ENCODE measurements at regions not wholly inside any gene's neighbourhood (a gene's known extent, or its start where the extent isn't known, plus 50 kb on each side); places are given as distances from the start of the nearest gene placed in this dataset.

- Histone ChIP-seq H3K27ac (no peak overlapping the region), H3K4me3 (no peak overlapping the region), H3K27me3 (no peaks in the 10 kb centered on the region), H3K9me3 (no peaks in the 10 kb centered on the region), H3K36me3 (no peaks in the 10 kb centered on the region), H3K4me1 (no peaks in the 10 kb centered on the region)
- DNase-seq, result no peak
- TF ChIP-seq CTCF (IDR thresholded peaks at IDR 0.05) (no peak), POLR2A (IDR thresholded peaks at IDR 0.05) (no peak)
Observed at GRCh38 chr14:57022608-57023007, 212.3 kb upstream of the OTX2 start.

- Histone ChIP-seq H3K9me3 (no peaks in the 10 kb centered on the region), H3K4me3 (no peak overlapping the region), H3K4me1 (no peaks in the 10 kb centered on the region), H3K27ac (no peak overlapping the region), H3K36me3 (no peaks in the 10 kb centered on the region), H3K27me3 (no peaks in the 10 kb centered on the region)
- no peak for DNase-seq
- TF ChIP-seq CTCF (IDR thresholded peaks at IDR 0.05), result no peak
- no peak for TF ChIP-seq POLR2A (IDR thresholded peaks at IDR 0.05)
Observed at GRCh38 chr14:57018065-57018464, 207.8 kb upstream of the OTX2 start.

- Histone ChIP-seq H3K4me3 (no peak overlapping the region), H3K27me3 (no peaks in the 10 kb centered on the region), H3K36me3 (no peaks in the 10 kb centered on the region), H3K27ac (no peak overlapping the region), H3K4me1 (no peaks in the 10 kb centered on the region), H3K9me3 (no peaks in the 10 kb centered on the region)
- TF ChIP-seq CTCF (IDR thresholded peaks at IDR 0.05), result no peak
- TF ChIP-seq POLR2A (IDR thresholded peaks at IDR 0.05), result no peak
- DNase-seq, result no peak
Observed at GRCh38 chr14:57013987-57014386, 203.7 kb upstream of the OTX2 start.

GRCh38 chr14:57009585-57010515, 199.6 kb upstream of the OTX2 start:
- no peaks in the 10 kb centered on the region for H3K27me3 ChIP-seq
- H3K4me1 ChIP-seq, result no peaks in the 10 kb centered on the region
- DNase-seq, result no peak
- no peak overlapping the region for H3K27ac ChIP-seq
- H3K4me3 ChIP-seq, result no peak overlapping the region
- no peaks in the 10 kb centered on the region for H3K36me3 ChIP-seq
- TF ChIP-seq CTCF (IDR thresholded peaks at IDR 0.05) (no peak), POLR2A (IDR thresholded peaks at IDR 0.05) (no peak)
- H3K9me3 ChIP-seq, result no peaks in the 10 kb centered on the region

- Histone ChIP-seq H3K27me3 (no peaks in the 10 kb centered on the region), H3K4me1 (no peaks in the 10 kb centered on the region), H3K27ac (no peak overlapping the region), H3K9me3 (no peaks in the 10 kb centered on the region), H3K4me3 (no peak overlapping the region), H3K36me3 (no peaks in the 10 kb centered on the region)
- DNase-seq, result no peak
- TF ChIP-seq CTCF (IDR thresholded peaks at IDR 0.05), result no peak
- TF ChIP-seq POLR2A (IDR thresholded peaks at IDR 0.05), result no peak
Observed at GRCh38 chr14:57008534-57008933, 198.3 kb upstream of the OTX2 start.

Measured in Peyer's patch (tissue), 4 donors.